HG03342 (cell line): ENCODE measurements at regions not wholly inside any gene's neighbourhood (a gene's known extent, or its start where the extent isn't known, plus 50 kb on each side); places are given as distances from the start of the nearest gene placed in this dataset.
"Not testable (repeated sequence)": the region's sequence is repeated elsewhere in the genome, so short reads cannot be mapped to it uniquely, and the experiment has no call there.

Source experiments
- ATAC-seq: cut with Tn5 transposase; IDR thresholded peaks from one replicate; pipeline ENCODE4 v1.9.1; 2021; ENCODE audit warnings: mild to moderate bottlenecking, moderate library complexity; ENCODE audit not compliant: unreplicated experiment

DNA sequence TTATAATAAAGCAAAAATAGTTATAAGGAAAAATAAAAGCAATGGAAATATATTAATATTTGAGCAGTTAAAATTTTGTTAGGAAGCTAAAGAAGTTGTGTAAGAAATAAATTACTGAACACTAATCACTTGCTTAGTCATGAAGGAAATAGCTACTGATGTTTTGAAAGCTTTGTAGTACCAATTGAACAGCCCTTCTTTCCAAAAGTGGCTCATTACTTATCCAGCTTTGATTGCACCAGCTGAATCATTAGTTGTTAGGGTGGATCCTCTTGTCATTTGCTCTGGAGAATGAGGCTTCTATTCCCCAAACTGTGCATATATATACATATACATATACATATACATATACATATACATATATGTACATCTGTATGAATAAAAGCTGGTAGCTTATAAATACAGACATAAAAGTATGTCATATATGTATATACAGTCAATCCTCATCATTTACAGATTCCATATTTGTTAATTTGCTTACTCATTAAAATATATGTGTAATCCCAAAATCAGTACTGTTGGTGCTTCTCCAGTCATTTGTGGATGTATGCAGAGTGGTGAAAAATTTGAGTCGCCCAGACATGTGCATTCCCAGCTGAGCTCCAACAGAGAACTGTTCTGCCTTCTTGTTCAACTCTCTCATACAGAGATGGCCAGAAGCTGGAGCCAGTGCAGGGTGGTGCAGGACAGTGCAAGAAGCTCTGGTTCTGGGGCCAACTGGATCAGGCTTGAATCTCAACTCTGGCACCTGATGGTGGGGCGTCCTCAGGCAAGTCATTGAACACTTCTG is 214.1 kb downstream of the RPAP3 start:
- no peak for ATAC-seq

DNA sequence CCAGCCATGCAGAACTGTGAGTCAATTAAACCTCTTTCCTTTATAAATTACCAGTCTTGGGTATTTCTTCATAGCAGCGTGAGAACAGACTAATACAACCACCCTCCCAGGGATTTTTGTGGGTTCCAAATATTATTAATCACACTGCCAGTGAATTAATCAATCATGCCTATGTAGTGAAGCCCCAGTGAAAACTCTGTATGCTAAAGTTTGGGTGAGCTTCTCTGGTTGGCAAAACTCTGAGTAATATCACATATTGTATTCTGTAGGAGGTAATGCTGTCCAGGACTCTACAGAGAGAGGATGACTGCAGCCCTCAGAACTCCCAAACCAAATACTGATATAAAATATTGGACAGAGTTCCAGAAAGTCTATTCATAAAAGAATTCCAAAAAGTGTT is 216.9 kb downstream of the RPAP3 start:
- ATAC-seq, result no peak

DNA sequence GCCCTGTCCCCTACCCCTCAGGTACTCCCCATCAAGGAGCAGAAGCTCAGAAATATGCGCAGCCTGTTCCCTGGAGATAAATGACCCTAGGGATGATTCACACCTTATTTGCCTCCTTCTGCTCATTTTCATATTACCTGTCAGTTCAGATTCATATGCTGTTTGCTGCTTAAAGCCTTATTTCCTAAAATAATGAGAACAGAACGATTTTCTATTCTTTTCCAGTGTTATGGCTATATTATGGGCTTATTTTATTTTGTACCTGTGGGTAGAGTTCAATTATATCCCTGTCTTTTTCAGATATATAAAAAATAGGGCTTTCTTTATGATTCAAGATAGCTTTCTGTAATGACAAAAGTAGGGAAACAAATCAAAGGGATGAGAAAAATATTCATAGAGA is 224.8 kb downstream of the RPAP3 start:
- ATAC-seq, result no peak

DNA sequence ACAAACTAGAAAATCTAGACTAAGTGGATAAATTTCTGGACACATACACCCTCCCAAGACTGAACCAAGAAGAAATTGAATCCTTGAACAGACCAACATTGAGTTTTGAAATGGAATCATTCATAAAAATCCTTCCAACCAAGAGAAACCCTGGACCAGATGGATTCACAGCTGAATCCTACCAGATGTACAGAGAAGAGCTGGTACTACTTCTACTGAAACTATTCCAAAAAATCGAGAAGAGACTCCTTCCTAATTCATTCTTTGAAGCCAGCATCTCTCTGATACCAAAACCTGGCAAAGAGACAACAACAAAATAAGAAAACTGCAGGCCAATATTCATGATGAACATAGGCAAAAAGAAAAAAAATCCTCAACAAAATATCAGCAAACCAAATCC is 227.4 kb downstream of the RPAP3 start:
- no peak for ATAC-seq

GRCh38 chr12:47473091-47473490 is 232.7 kb downstream of the RPAP3 start:
- ATAC-seq, result no peak

DNA sequence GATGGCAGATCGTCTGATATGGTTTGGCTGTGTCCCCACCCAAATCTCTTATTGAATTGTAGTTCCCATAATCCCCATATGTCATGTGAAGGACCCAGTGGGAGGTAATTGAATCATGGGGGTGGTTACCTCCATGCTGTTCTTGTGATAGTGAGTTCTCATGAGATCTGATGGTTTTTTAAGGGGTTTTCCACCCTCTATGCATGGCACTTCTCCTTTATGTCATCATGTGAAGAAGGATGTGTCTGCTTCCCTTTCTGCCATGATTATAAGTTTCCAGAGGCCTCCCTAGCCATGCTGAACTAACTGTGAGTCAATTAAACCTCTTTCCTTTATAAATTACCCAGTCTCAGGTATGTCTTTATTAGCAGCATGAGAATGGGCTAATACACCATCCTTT is 235.5 kb downstream of the RPAP3 start:
- ATAC-seq, result not testable (repeated sequence)

DNA sequence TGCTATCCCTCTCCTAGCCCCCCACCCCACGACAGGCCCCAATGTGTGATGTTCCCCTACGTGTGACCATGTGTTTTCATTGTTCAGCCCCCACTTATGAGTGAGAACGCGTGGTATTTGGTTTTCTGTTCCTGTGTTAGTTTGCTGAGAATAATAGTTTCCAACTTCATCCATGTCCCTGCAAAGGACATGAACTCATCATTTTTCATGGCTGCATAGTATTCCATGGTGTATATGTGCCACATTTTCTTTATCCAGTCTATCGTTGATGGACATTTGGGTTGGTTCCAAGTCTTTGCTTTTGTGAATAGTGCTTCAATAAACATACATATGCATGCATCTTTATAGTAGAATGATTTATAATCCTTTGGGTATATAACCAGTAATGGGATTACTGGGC is 241.9 kb downstream of the RPAP3 start:
- not testable (repeated sequence) for ATAC-seq

- ATAC-seq, result no peak
Measured at GRCh38 chr12:47458279-47458678, 247.6 kb downstream of the RPAP3 start.

- ATAC-seq, result no peak
Measured at GRCh38 chr12:47449797-47450196, 256.0 kb downstream of the RPAP3 start.

DNA sequence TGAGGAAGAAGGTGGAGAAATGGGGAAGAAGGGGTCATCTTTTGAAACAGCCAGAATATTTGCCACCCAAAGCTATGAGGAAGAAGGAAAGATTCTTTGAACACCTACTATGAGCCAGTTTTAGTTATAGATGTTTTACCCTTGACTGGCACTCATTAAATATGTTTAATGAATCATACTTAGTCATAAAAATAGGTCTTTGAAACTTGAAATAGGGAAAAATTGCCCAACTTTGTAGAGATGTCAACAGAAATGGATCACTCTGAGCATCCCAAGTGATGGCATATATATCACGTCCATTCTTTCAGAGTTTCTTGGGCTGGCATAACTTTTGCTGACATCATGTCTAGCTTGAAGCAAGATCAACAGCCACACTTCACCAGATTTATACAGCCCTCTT is 263.5 kb downstream of the RPAP3 start:
- ATAC-seq, result no peak

GRCh38 chr12:47441490-47441889 is 264.3 kb downstream of the RPAP3 start:
- ATAC-seq, result no peak

DNA sequence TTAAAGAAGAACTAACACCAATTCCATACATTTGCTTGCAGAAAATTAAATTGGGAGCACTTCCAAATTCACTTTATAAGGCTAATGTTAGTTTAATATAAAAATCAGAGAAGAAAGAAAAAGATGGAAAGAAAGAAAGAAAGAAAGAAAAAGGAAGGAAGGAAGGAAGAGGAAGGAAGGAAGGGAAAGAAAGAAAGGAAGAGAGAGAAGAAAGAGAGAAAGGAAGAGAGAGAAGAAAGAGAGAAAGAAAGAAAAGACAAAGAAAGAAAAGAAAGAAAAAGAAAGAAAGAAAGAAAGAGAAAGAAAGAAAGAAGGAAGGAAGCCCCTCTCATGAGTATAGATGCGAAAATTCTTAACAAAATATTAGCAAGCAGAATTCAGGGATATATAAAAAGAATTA is 267.7 kb downstream of the RPAP3 start:
- no peak for ATAC-seq

DNA sequence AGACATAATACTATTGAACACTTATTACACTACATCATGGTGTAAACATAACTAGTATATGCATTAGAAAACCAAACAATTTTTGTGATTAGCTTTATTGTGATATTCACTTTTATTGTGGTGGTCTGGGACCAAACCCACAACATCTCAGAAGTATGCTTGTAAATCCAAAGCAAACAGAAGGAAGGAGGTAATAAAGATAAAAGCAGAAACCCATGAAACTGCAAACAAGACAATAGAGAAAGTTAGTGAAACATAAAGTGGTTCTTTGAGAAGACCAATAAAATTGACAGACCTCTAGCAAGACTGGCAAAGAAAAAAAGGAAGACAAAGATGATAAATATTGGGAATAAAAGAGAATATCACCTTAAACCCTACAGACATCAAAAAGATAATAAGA is 268.3 kb downstream of the RPAP3 start:
- ATAC-seq, result no peak

- ATAC-seq, result no peak
Measured at GRCh38 chr12:47433876-47434275, 272.0 kb downstream of the RPAP3 start.

DNA sequence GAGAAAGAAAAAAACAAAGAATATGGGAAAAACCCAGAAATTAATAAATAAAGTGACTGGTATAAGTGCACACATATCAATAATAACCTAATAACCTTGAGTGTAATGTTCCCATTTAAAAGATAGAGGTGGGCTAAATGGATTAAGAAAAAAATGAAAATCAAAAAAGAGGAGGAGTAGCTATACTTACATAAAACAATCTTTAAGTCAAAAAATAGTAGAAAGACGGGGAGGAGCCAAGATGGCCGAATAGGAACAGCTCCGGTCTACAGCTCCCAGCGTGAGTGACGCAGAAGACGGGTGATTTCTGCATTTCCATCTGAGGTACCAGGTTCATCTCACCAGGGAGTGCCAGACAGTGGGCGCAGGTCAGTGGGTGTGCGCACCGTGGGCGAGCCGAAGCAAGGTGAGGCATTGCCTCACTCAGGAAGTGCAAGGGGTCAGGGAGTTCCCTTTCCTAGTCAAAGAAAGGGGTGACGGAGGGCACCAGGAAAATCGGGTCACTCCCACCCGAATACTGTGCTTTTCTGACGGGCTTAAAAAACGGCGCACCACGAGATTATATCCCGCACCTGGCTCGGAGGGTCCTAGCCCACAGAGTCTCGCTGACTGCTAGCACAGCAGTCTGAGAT is 279.0 kb downstream of the RPAP3 start:
- ATAC-seq, result not testable (repeated sequence)

- ATAC-seq, result no peak
Measured at GRCh38 chr12:47422611-47423010, 283.2 kb downstream of the RPAP3 start.

DNA sequence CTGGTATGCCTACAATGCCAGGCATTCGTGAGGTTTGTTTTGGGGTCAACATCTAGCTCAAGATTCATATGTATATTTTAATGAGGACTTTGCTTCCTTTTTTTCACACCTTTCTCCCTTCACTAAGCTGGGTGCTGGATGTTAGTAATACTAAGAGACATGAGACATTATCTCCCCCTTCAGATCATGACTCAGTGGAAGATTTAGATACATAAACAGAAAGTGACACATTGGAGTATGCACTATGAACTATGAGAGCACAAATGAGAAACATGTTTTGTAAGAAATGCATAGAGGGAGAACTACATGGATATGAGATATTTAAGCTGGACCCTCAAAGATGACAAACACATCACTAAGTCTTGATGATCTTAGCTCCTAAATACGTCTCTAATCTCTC is 286.3 kb downstream of the RPAP3 start:
- ATAC-seq, result no peak

DNA sequence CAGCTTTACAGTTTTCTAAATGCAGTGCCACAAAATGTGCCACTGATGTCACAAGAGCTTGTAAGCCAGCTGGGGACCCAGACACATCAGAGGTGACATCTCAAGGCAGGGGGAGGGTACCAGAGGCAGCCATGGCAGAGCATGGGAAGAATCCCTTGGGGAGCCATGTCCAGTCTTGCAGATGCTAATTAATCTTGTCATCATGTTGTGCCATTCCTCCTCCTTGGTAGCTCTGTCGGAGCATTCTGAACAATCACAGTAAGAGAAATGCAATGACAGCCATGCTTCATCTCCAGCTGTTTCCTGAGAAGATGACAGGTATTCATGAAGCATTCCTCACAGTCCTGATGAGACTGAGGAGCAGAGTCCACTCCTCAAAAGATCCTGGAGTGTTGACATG is 287.9 kb downstream of the RPAP3 start:
- ATAC-seq, result no peak

GRCh38 chr12:47417121-47417520 is 288.7 kb downstream of the RPAP3 start:
- no peak for ATAC-seq

GRCh38 chr12:47415054-47415453 is 290.8 kb downstream of the RPAP3 start:
- peak; percentile 27 for ATAC-seq

GRCh38 chr12:47414511-47414910 is 291.3 kb downstream of the RPAP3 start:
- peak; percentile 59 for ATAC-seq

DNA sequence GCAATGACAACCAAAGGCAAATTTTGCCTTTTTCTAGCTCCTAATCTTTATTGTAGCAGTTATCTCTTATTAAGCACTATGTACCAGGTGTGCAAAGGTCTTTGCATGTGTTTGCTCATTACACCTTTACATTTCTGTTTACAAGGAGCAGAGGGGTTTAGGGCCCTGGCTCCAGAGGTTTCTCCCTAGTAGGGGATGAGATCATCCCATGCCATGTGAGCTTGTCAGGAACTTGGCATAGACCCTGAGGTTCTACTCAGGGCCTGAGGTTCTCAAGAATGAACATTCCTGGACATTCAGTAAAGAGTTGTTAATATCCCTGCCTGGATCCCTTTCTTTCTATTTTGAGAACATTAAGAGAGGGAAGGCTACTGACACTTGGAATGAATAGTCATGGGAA is 292.0 kb downstream of the RPAP3 start:
- ATAC-seq, result no peak
